ENCODE measurements at regions not wholly inside any gene's neighbourhood (a gene's known extent, or its start where the extent isn't known, plus 50 kb on each side); places are given as distances from the start of the nearest gene placed in this dataset.

- Histone ChIP-seq H3K9me3 (ENCODE audit: control insufficient read depth in 4 of 4, low read length in 3 of 4) (peaks cover 0 to 6% (median 0%) of the 10 kb centered on the region in 4 donors), H3K4me1 (ENCODE audit: control insufficient read depth in 4 of 4, insufficient read depth in 4 of 4, low read length in 3 of 4) (no peaks in the 10 kb centered on the region), H3K27me3 (ENCODE audit: control insufficient read depth in 4 of 4, insufficient read depth in 4 of 4, low read length in 3 of 4) (no peaks in the 10 kb centered on the region), H3K27ac (ENCODE audit: low read depth in 1 of 2, low read length in 2 of 2) (no peak overlapping the region), H3K4me3 (ENCODE audit: low read depth in 1 of 3, low read length in 3 of 3) (no peak overlapping the region), H3K36me3 (ENCODE audit: control insufficient read depth in 4 of 4, insufficient read depth in 3 of 4, low read depth in 1 of 4, low read length in 3 of 4) (no peaks in the 10 kb centered on the region), H3K9ac (ENCODE audit: low read depth in 1 of 2, low read length in 2 of 2) (no peak overlapping the region)
- no peak for DNase-seq (ENCODE audit: low spot score)
- WGBS = 63% methylated on average over 8 of the region's 8 CpGs
- TF ChIP-seq TAF1 (conservative IDR thresholded peaks at IDR 0.05) (no peak), JUND (IDR thresholded peaks at IDR 0.05) (no peak), ATF3 (IDR thresholded peaks at IDR 0.05) (no peak), ZBTB33 (IDR thresholded peaks at IDR 0.05) (no peak)
Measured at GRCh38 chr1:214957330-214958137, 125.0 kb upstream of the KCNK2 start.

GRCh38 chr1:214958486-214958885 lies 124.1 kb upstream of the KCNK2 start:
- no peak overlapping the region for H3K4me3 ChIP-seq (ENCODE audit: low read depth in 1 of 3, low read length in 3 of 3)
- no peaks in the 10 kb centered on the region for H3K27me3 ChIP-seq (ENCODE audit: control insufficient read depth in 4 of 4, insufficient read depth in 4 of 4, low read length in 3 of 4)
- 73% methylated on average over 2 of the region's 2 CpGs for WGBS
- H3K4me1 ChIP-seq (ENCODE audit: control insufficient read depth in 4 of 4, insufficient read depth in 4 of 4, low read length in 3 of 4) = no peaks in the 10 kb centered on the region
- peaks cover 0 to 6% (median 0%) of the 10 kb centered on the region in 4 donors for H3K9me3 ChIP-seq (ENCODE audit: control insufficient read depth in 4 of 4, low read length in 3 of 4)
- no peak for DNase-seq (ENCODE audit: low spot score)
- no peak overlapping the region for H3K27ac ChIP-seq (ENCODE audit: low read depth in 1 of 2, low read length in 2 of 2)
- H3K36me3 ChIP-seq (ENCODE audit: control insufficient read depth in 4 of 4, insufficient read depth in 3 of 4, low read depth in 1 of 4, low read length in 3 of 4) = no peaks in the 10 kb centered on the region
- no peak for TF ChIP-seq JUND (IDR thresholded peaks at IDR 0.05)
- TF ChIP-seq ZBTB33 (IDR thresholded peaks at IDR 0.05) = no peak
- no peak for TF ChIP-seq TAF1 (conservative IDR thresholded peaks at IDR 0.05)
- TF ChIP-seq MAX (IDR thresholded peaks at IDR 0.05) = no peak
- TF ChIP-seq HNF4A (conservative IDR thresholded peaks at IDR 0.05) = no peak
- H3K9ac ChIP-seq (ENCODE audit: low read depth in 1 of 2, low read length in 2 of 2) = no peak overlapping the region

GRCh38 chr1:214966346-214966745 lies 116.2 kb upstream of the KCNK2 start:
- no peak overlapping the region for H3K4me3 ChIP-seq (ENCODE audit: low read depth in 1 of 3, low read length in 3 of 3)
- 82% methylated on average over 3 of the region's 3 CpGs for whole genome bisulfite sequencing
- TF ChIP-seq RXRA (IDR thresholded peaks at IDR 0.05) (no peak), HNF4G (IDR thresholded peaks at IDR 0.05) (no peak), NR2F2 (IDR thresholded peaks at IDR 0.05) (no peak), FOXA1 (IDR thresholded peaks at IDR 0.05) (no peak), ATF3 (IDR thresholded peaks at IDR 0.05) (no peak), YY1 (IDR thresholded peaks at IDR 0.05) (no peak)
- H3K27ac ChIP-seq (ENCODE audit: low read depth in 1 of 2, low read length in 2 of 2) = no peak overlapping the region
- DNase-seq (ENCODE audit: low spot score) = no peak
- no peaks in the 10 kb centered on the region for H3K36me3 ChIP-seq (ENCODE audit: control insufficient read depth in 4 of 4, insufficient read depth in 3 of 4, low read depth in 1 of 4, low read length in 3 of 4)
- H3K9ac ChIP-seq (ENCODE audit: low read depth in 1 of 2, low read length in 2 of 2) = no peak overlapping the region
- H3K4me1 ChIP-seq (ENCODE audit: control insufficient read depth in 4 of 4, insufficient read depth in 4 of 4, low read length in 3 of 4) = no peaks in the 10 kb centered on the region
- peaks cover 0 to under 1% (median 0%) of the 10 kb centered on the region in 4 donors for H3K9me3 ChIP-seq (ENCODE audit: control insufficient read depth in 4 of 4, low read length in 3 of 4)
- no peaks in the 10 kb centered on the region for H3K27me3 ChIP-seq (ENCODE audit: control insufficient read depth in 4 of 4, insufficient read depth in 4 of 4, low read length in 3 of 4)

Data from liver (tissue), 7 donors.